H1 (cell line): ENCODE measurements at regions not wholly inside any gene's neighbourhood (a gene's known extent, or its start where the extent isn't known, plus 50 kb on each side); places are given as distances from the start of the nearest gene placed in this dataset.

Source experiments
- CTCF ChIA-PET: fragments of 300-600 bp; sonication (Branson Sonifier 250); formaldehyde crosslinking; loops from one replicate; lab custom pipeline; 2021; ENCODE audit not compliant: partially characterized antibody; lab: Charles Lee
- POLR2A ChIA-PET: fragments of 300-600 bp; sonication (Branson Sonifier 250); formaldehyde crosslinking; loops from one replicate; lab custom pipeline; 2021; ENCODE audit warnings: inconsistent platforms; ENCODE audit not compliant: partially characterized antibody; lab: Charles Lee
- DNase-seq, 2 experiments: peaks; one replicate each; pipeline versions ENCODE4 v3.0.0 to v3.0.0-alpha.2; 2010 to 2022; ENCODE audit warnings: low spot score in 2 of 2, low read depth in 1 of 2, mixed read lengths in 1 of 2
- FAIRE-seq: peaks from 2 replicates; lab custom pipeline; 2011; peaks lifted over from hg19 to GRCh38; lab: Jason Lieb, UNC
- H2AFZ ChIP-seq: 2 replicates; pipeline ENCODE4 v1.8.1; 2012; ENCODE audit warnings: low read length, inconsistent platforms
- H2AK5ac ChIP-seq: 2 replicates; pipeline ENCODE4 v1.6.1; 2013; ENCODE audit warnings: low read depth, low read length
- H2BK120ac ChIP-seq: replicated peaks from 2 replicates; pipeline ENCODE3; 2013; ENCODE audit warnings: low read depth, low read length, inconsistent platforms
- H2BK12ac ChIP-seq: 2 replicates; pipeline ENCODE4 v1.6.1; 2013; ENCODE audit warnings: low read depth, low read length
- H2BK15ac ChIP-seq: 2 replicates; pipeline ENCODE4 v1.6.1; 2013; ENCODE audit warnings: low read length
- H2BK20ac ChIP-seq: 2 replicates; pipeline ENCODE4 v1.6.1; 2013; ENCODE audit warnings: low read length
- H2BK5ac ChIP-seq: 2 replicates; pipeline ENCODE4 v1.6.1; 2013; ENCODE audit warnings: low read depth, low read length
- H3K14ac ChIP-seq: 2 replicates; pipeline ENCODE4 v1.6.1; 2013; ENCODE audit warnings: inconsistent platforms; ENCODE audit not compliant: insufficient read length
- H3K18ac ChIP-seq: 2 replicates; pipeline ENCODE4 v1.6.1; 2013; ENCODE audit warnings: low read length; ENCODE audit errors: extremely low read depth
- H3K23ac ChIP-seq: 2 replicates; pipeline ENCODE4 v1.6.1; 2013; ENCODE audit warnings: inconsistent platforms; ENCODE audit not compliant: insufficient read length
- H3K23me2 ChIP-seq: 2 replicates; pipeline ENCODE4 v1.6.1; 2013; ENCODE audit warnings: low read depth, low read length
- H3K27ac ChIP-seq: 2 replicates; pipeline ENCODE4 v1.6.1; 2011; ENCODE audit warnings: low read depth, low read length, inconsistent platforms
- H3K27me3 ChIP-seq, 4 experiments: replicated peaks in 1 of 4; 1 replicate in 1 of 4; 2 replicates in 3 of 4; pipeline versions ENCODE4 v1.6.1 to v1.8.1; 2011 to 2013; ENCODE audit warnings: low read length in 3 of 4, mild to moderate bottlenecking in 3 of 4, inconsistent platforms in 2 of 4, mixed read lengths in 2 of 4, moderate library complexity in 1 of 4; ENCODE audit not compliant: control insufficient read depth in 3 of 4, insufficient read depth in 3 of 4; ENCODE audit errors: extremely low read depth in 1 of 4
- H3K36me3 ChIP-seq, 4 experiments: 2 replicates each; pipeline versions ENCODE4 v1.6.1 to v1.8.1; 2011 to 2013; ENCODE audit warnings: mild to moderate bottlenecking in 4 of 4, low read length in 3 of 4, moderate library complexity in 2 of 4, control low read depth in 1 of 4, inconsistent platforms in 1 of 4; ENCODE audit not compliant: insufficient read depth in 4 of 4, control insufficient read depth in 2 of 4
- H3K4ac ChIP-seq: replicated peaks from 2 replicates; pipeline ENCODE3; 2013; ENCODE audit warnings: low read length, low read depth, mixed read lengths, inconsistent platforms; ENCODE audit not compliant: insufficient read length
- H3K4me1 ChIP-seq, 4 experiments: replicated peaks in 1 of 4; 1 replicate in 1 of 4; 2 replicates in 3 of 4; pipeline versions ENCODE4 v1.6.1 to v1.8.1; 2011 to 2013; ENCODE audit warnings: low read length in 3 of 4, inconsistent platforms in 2 of 4, mixed read lengths in 1 of 4; ENCODE audit not compliant: insufficient read depth in 4 of 4, control insufficient read depth in 3 of 4
- H3K4me2 ChIP-seq, 2 experiments: 2 replicates each; pipeline versions ENCODE4 v1.6.1 to v1.8.1; 2011 to 2013; ENCODE audit warnings: low read depth in 2 of 2, low read length in 2 of 2, control low read depth in 1 of 2, inconsistent platforms in 1 of 2, mild to moderate bottlenecking in 1 of 2; ENCODE audit not compliant: insufficient read depth in 1 of 2
- H3K4me3 ChIP-seq, 4 experiments: fragments of 200-600, 300-600 bp in 1 of 4; sonication (generic), shearing (Covaris generic), sonication (Bioruptor Twin) in 1 of 4; 2 replicates each; pipeline versions ENCODE4 v1.5.1 to v1.8.1; 2011 to 2016; ENCODE audit warnings: low read length in 4 of 4, low read depth in 3 of 4, control low read depth in 2 of 4, inconsistent platforms in 2 of 4, mild to moderate bottlenecking in 2 of 4, mixed read lengths in 1 of 4, moderate library complexity in 1 of 4; ENCODE audit not compliant: insufficient read depth in 2 of 4; ENCODE audit errors: extremely low read depth in 1 of 4
- H3K56ac ChIP-seq: replicated peaks from 2 replicates; pipeline ENCODE3; 2013; ENCODE audit warnings: low read depth, mild to moderate bottlenecking, mixed read lengths, low read length, inconsistent platforms; ENCODE audit not compliant: insufficient read length
- H3K79me1 ChIP-seq: 2 replicates; pipeline ENCODE4 v1.6.1; 2013; ENCODE audit warnings: low read depth, low read length, control low read depth
- H3K79me2 ChIP-seq, 2 experiments: 2 replicates each; pipeline versions ENCODE4 v1.6.1 to v1.8.1; 2012 to 2013; ENCODE audit warnings: low read length in 2 of 2, mild to moderate bottlenecking in 2 of 2, inconsistent platforms in 1 of 2; ENCODE audit not compliant: insufficient read depth in 2 of 2, control insufficient read depth in 1 of 2
- H3K9ac ChIP-seq, 4 experiments: replicated peaks in 1 of 4; 1 replicate in 1 of 4; 2 replicates in 3 of 4; pipeline versions ENCODE4 v1.6.1 to v1.8.1; 2011 to 2013; ENCODE audit warnings: low read depth in 3 of 4, low read length in 3 of 4, control low read depth in 2 of 4, mild to moderate bottlenecking in 2 of 4, moderate library complexity in 2 of 4, inconsistent platforms in 1 of 4; ENCODE audit errors: extremely low read depth in 1 of 4
- H3K9me3 ChIP-seq, 2 experiments: 2 replicates each; pipeline versions ENCODE4 v1.6.1 to v1.8.1; 2012 to 2013; ENCODE audit warnings: mild to moderate bottlenecking in 2 of 2, moderate library complexity in 2 of 2, control low read depth in 1 of 2, inconsistent platforms in 1 of 2, low read depth in 1 of 2, low read length in 1 of 2, mixed read lengths in 1 of 2; ENCODE audit not compliant: insufficient read depth in 2 of 2
- H4K20me1 ChIP-seq, 2 experiments: replicated peaks in 1 of 2; 2 replicates each; pipeline versions ENCODE3 to v1.8.1; 2011 to 2013; ENCODE audit warnings: inconsistent platforms in 2 of 2, low read length in 2 of 2, mild to moderate bottlenecking in 1 of 2; ENCODE audit not compliant: insufficient read depth in 2 of 2, control insufficient read depth in 1 of 2
- H4K5ac ChIP-seq: 2 replicates; pipeline ENCODE4 v1.6.1; 2013; ENCODE audit warnings: low read length, low read depth, mixed read lengths, inconsistent platforms; ENCODE audit not compliant: insufficient read length
- H4K8ac ChIP-seq: 2 replicates; pipeline ENCODE4 v1.8.0; 2013; ENCODE audit warnings: mild to moderate bottlenecking, moderate library complexity, low read length, inconsistent platforms; ENCODE audit not compliant: insufficient read depth; ENCODE audit errors: extremely low read depth
- H4K91ac ChIP-seq: replicated peaks from 2 replicates; pipeline ENCODE3; 2013; ENCODE audit warnings: low read length, mixed read lengths, inconsistent platforms; ENCODE audit not compliant: insufficient read length
- BRCA1 ChIP-seq: IDR thresholded peaks from 2 replicates; pipeline ENCODE4 v1.6.1; 2012; ENCODE audit warnings: low read depth, low read length, improper control_type of control experiment
- EGR1 ChIP-seq: IDR thresholded peaks from 2 replicates; pipeline ENCODE4 v1.6.1; 2011; ENCODE audit warnings: low read depth, low read length, borderline replicate concordance
- GABPA ChIP-seq: IDR thresholded peaks from 2 replicates; pipeline ENCODE4 v1.6.1; 2011; ENCODE audit warnings: mild to moderate bottlenecking, low read length, moderate library complexity, borderline replicate concordance; ENCODE audit not compliant: insufficient read depth
- GTF2F1 ChIP-seq: IDR thresholded peaks from 2 replicates; pipeline ENCODE4 v1.6.1; 2012; ENCODE audit warnings: low read depth, low read length, improper control_type of control experiment, borderline replicate concordance
- JUN ChIP-seq: IDR thresholded peaks from 2 replicates; pipeline ENCODE4 v1.6.1; 2011; ENCODE audit warnings: low read depth, mild to moderate bottlenecking, improper control_type of control experiment, low read length
- KDM5A ChIP-seq: fragments of 200-600 bp; IDR thresholded peaks from 2 replicates; pipeline ENCODE4 v1.7.1; 2012; ENCODE audit warnings: mild to moderate bottlenecking, low read length, inconsistent platforms, mixed read lengths
- SIN3A ChIP-seq, 2 experiments: IDR thresholded peaks in 1 of 2; conservative IDR thresholded peaks in 1 of 2; 2 replicates each; pipeline ENCODE4 v1.6.1; 2011 to 2012; ENCODE audit warnings: low read length in 2 of 2, improper control_type of control experiment in 1 of 2, low read depth in 1 of 2, mild to moderate bottlenecking in 1 of 2
- TAF1 ChIP-seq: IDR thresholded peaks from 2 replicates; pipeline ENCODE4 v1.6.1; 2011; ENCODE audit warnings: mild to moderate bottlenecking, low read depth, low read length
- WGBS, 2 experiments: shearing (Covaris generic) in 1 of 2; methylation state at CpG; one replicate each; pipeline versions ENCODE4 v1.1.6 to v1.1.7; 2013 to 2015; ENCODE audit warnings: low lambda C conversion rate in 2 of 2, mixed read lengths in 2 of 2, inconsistent platforms in 1 of 2, low coverage in 1 of 2, missing lambda C conversion rate in 1 of 2; ENCODE audit not compliant: insufficient replicate concordance in 2 of 2, insufficient coverage in 1 of 2, insufficient read length in 1 of 2; ENCODE audit errors: extremely low coverage in 1 of 2, missing lambda C conversion rate in 1 of 2; 5-methylcytosine and 5-hydroxymethylcytosine counted together

- H3K27me3 ChIP-seq = no peaks in the 10 kb centered on the region
- DNase-seq (no peak), FAIRE-seq (peak; percentile 24)
- H3K9me3 ChIP-seq = peaks cover 0 to 2% of the 10 kb centered on the region in 2 experiments; a peak in 1 of 4 replicates
- no peak overlapping the region for H4K8ac ChIP-seq
- WGBS, 2 experiments = 92% methylated on average over 4 of the region's 4 CpGs; no CpG with 5 or more reads in 1 of the 2 experiments
- no peak overlapping the region for H2AK5ac ChIP-seq
- H4K5ac ChIP-seq = no peak overlapping the region
- H3K4me2 ChIP-seq = no peak overlapping the region
- H3K14ac ChIP-seq = no peak overlapping the region
- H2BK120ac ChIP-seq = no peak overlapping the region
- no peaks in the 10 kb centered on the region for H3K79me2 ChIP-seq
- H3K36me3 ChIP-seq = no peaks in the 10 kb centered on the region
- no peak overlapping the region for H3K9ac ChIP-seq
- H3K18ac ChIP-seq = no peak overlapping the region
- H4K20me1 ChIP-seq = no peaks in the 10 kb centered on the region
- no peak overlapping the region for H2BK20ac ChIP-seq
- no peaks in the 10 kb centered on the region for H3K79me1 ChIP-seq
- H3K23me2 ChIP-seq = no peaks in the 10 kb centered on the region
- no peak overlapping the region for H3K23ac ChIP-seq
- no peak overlapping the region for H3K27ac ChIP-seq
- H2AFZ ChIP-seq = no peak overlapping the region
- H3K56ac ChIP-seq = no peak overlapping the region
- peaks cover 0 to 4% (median 2%) of the 10 kb centered on the region in 4 experiments; a peak in 2 of 7 replicates for H3K4me1 ChIP-seq
- no peak overlapping the region for H4K91ac ChIP-seq
- H2BK12ac ChIP-seq = no peak overlapping the region
- no peak overlapping the region for H3K4me3 ChIP-seq
- H2BK15ac ChIP-seq = no peak overlapping the region
- POLR2A ChIA-PET = no interaction called here
- no peak overlapping the region for H2BK5ac ChIP-seq
- CTCF ChIA-PET = no interaction called here
- H3K4ac ChIP-seq = no peak overlapping the region
- TF ChIP-seq GABPA = no peak
- TF ChIP-seq BRCA1 = no peak
- TF ChIP-seq GTF2F1 = no peak
- no peak for TF ChIP-seq SIN3A (conservative IDR thresholded peaks at IDR 0.05 in 1 of 2, IDR thresholded peaks at IDR 0.05 in 1 of 2; ENCODE audit: low read depth in 1 of 2, low read length in 2 of 2)
- TF ChIP-seq JUN = no peak
- no peak for TF ChIP-seq TAF1
- no peak for TF ChIP-seq KDM5A
- no peak for TF ChIP-seq EGR1
These were observed 165.2 kb upstream of the MYRIP start for GRCh38 chr3:39644176-39644575.
